OCI-LY3 (cell line): ENCODE measurements at regions not wholly inside any gene's neighbourhood (a gene's known extent, or its start where the extent isn't known, plus 50 kb on each side); places are given as distances from the start of the nearest gene placed in this dataset.

Experiments used
- H2AFZ ChIP-seq: fragments of 200-600, 300-600 bp; shearing (Covaris generic); 2 replicates; pipeline ENCODE4 v1.6.0; 2014; ENCODE audit warnings: antibody characterized with exemption, low read depth, low read length
- H3K27ac ChIP-seq: fragments of 200-600, 300-600 bp; sonication (generic); 2 replicates; pipeline ENCODE4 v1.5.1; 2014; ENCODE audit warnings: mild to moderate bottlenecking, low read length, moderate library complexity, mixed read lengths
- H3K27me3 ChIP-seq: fragments of 200-600, 300-600 bp; sonication (generic); 2 replicates; pipeline ENCODE4 v1.6.1; 2014; ENCODE audit warnings: low read depth, low read length, mixed read lengths
- H3K36me3 ChIP-seq: fragments of 200-600, 300-600 bp; sonication (generic); replicated peaks from 2 replicates; pipeline ENCODE3; 2014; ENCODE audit warnings: low read depth, low read length, mixed read lengths
- H3K4me1 ChIP-seq: fragments of 300-600, 200-600 bp; sonication (generic); 2 replicates; pipeline ENCODE4 v1.6.1; 2014; ENCODE audit warnings: low read length, mixed read lengths
- H3K4me2 ChIP-seq: fragments of 200-600, 300-600 bp; sonication (generic); 2 replicates; pipeline ENCODE4 v1.6.1; 2014; ENCODE audit warnings: low read length, mixed read lengths
- H3K4me3 ChIP-seq: fragments of 300-600, 200-600 bp; sonication (generic); 2 replicates; pipeline ENCODE4 v1.5.1; 2014; ENCODE audit warnings: antibody characterized with exemption, mild to moderate bottlenecking, low read length, moderate library complexity
- H3K79me2 ChIP-seq: fragments of 300-600, 200-600 bp; shearing (Covaris generic); 2 replicates; pipeline ENCODE4 v1.6.1; 2014; ENCODE audit warnings: mild to moderate bottlenecking, low read length, mixed read lengths
- H3K9ac ChIP-seq: fragments of 300-600, 200-600 bp; shearing (Covaris generic); 2 replicates; pipeline ENCODE4 v1.6.0; 2014; ENCODE audit warnings: mild to moderate bottlenecking, low read length, moderate library complexity
- H3K9me3 ChIP-seq: fragments of 200-600, 300-600 bp; shearing (Covaris generic); 2 replicates; pipeline ENCODE4 v1.6.1; 2014; ENCODE audit warnings: low read length, mixed read lengths; ENCODE audit not compliant: insufficient read depth
- H4K20me1 ChIP-seq: fragments of 200-600, 300-600 bp; sonication (generic); 2 replicates; pipeline ENCODE4 v1.6.1; 2016; ENCODE audit warnings: low read length, mixed read lengths; ENCODE audit not compliant: insufficient read depth
- EZH2phosphoT487 ChIP-seq: fragments of 200-600 bp; shearing (Covaris generic); IDR thresholded peaks from 2 replicates; pipeline ENCODE4 v1.6.1; 2018; ENCODE audit warnings: antibody characterized with exemption, mixed run types, low read depth
- TF ChIP-seq, protein P1 (sequence below): fragments of 200-600, 300-600 bp; sonication (generic); IDR thresholded peaks from 2 replicates; pipeline ENCODE4 v1.5.1; 2014; ENCODE audit warnings: antibody characterized with exemption, low read length, low read depth

DNA sequence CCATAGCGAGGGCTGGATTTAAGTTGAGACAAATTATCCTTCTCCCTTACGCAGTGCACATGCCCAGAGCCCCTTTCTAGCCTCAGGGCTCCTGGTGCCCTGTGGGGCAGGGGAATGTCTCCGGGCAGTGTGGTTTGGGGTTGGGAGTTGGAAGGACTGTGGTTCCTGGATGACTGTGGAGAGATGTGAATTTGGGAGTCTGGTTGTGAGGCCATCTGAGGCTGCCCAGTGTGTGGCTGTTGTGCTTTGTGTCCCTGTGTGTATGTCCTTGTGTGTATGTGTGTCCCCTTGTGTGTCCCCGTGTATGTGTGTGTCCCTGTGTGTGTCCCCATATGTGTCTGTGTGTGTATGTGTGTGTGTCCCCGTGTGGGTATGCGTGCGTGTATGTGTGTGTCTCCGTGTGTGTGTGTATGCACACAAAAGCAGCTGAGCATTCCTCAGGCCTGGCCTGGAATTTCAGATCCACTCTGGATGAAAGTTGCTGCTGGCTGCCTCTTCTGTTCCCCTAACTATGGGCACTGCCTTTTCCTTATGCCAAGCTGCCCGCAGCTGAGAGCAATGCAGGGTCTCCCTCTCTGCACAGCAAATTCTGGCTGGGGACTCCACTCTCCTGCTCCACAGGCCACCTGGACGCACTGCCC, 65.4 kb downstream of the UBIAD1 start:
- H3K27ac ChIP-seq: no peak overlapping the region
- no peaks in the 10 kb centered on the region for H3K36me3 ChIP-seq
- H3K4me2 ChIP-seq: no peak overlapping the region
- H3K4me3 ChIP-seq: no peak overlapping the region
- H3K27me3 ChIP-seq: peaks cover 18% of the 10 kb centered on the region
- H2AFZ ChIP-seq: no peak overlapping the region
- TF ChIP-seq EZH2phosphoT487: no peak
- H3K9ac ChIP-seq: no peak overlapping the region
- no peaks in the 10 kb centered on the region for H3K9me3 ChIP-seq
- no peaks in the 10 kb centered on the region for H3K79me2 ChIP-seq
- H3K4me1 ChIP-seq: peaks cover 19% of the 10 kb centered on the region
- H4K20me1 ChIP-seq: no peaks in the 10 kb centered on the region

DNA sequence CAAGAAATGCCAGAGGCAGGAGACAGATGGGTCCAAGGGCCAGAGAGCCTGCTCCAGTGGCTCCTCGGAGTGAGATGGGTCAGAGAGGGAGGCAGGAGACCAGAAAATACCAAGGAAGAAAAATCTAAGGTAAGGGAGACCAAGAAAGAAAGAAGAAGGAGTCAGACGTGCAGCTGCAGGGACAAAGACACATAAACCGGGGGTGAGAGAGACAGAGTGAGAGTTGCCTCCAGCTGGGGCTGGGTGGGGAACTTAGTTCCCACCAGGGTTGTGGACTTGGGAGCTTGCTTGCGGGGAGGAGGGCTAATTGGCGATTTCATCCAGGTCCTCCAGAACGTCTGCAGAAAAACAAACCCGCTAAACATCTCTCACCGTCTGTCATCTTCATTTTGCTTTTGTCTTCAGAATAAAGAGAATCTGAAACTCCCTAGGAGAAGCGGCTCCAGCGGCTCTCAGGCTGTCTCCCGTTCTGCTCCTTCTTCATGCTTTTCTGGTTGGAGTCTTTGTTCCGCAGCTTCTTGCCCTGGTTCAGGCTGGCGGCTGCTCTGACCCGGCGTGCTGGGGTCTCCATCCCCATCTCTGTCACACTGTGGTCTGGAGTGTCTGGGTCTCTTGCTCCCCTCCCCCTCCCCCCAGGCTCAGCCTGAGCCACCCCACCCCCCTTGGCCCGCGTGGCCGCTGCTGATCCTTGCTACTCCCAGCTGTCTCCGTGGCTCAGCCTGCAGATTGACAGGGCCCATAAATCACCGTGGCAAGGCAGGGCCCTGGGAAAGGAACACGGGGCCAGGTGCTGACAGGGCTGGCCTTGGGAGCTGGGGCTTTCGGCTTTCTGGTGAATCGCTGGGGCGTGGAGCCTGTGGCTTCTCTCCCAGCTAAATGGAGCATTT, 66.6 kb downstream of the UBIAD1 start:
- no peak overlapping the region for H3K9ac ChIP-seq
- TF ChIP-seq EZH2phosphoT487: no peak
- TF ChIP-seq, protein P1, sequence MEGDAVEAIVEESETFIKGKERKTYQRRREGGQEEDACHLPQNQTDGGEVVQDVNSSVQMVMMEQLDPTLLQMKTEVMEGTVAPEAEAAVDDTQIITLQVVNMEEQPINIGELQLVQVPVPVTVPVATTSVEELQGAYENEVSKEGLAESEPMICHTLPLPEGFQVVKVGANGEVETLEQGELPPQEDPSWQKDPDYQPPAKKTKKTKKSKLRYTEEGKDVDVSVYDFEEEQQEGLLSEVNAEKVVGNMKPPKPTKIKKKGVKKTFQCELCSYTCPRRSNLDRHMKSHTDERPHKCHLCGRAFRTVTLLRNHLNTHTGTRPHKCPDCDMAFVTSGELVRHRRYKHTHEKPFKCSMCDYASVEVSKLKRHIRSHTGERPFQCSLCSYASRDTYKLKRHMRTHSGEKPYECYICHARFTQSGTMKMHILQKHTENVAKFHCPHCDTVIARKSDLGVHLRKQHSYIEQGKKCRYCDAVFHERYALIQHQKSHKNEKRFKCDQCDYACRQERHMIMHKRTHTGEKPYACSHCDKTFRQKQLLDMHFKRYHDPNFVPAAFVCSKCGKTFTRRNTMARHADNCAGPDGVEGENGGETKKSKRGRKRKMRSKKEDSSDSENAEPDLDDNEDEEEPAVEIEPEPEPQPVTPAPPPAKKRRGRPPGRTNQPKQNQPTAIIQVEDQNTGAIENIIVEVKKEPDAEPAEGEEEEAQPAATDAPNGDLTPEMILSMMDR: no peak
- no peak overlapping the region for H3K4me3 ChIP-seq
- H3K36me3 ChIP-seq: no peaks in the 10 kb centered on the region
- no peaks in the 10 kb centered on the region for H3K9me3 ChIP-seq
- no peaks in the 10 kb centered on the region for H3K79me2 ChIP-seq
- no peak overlapping the region for H2AFZ ChIP-seq
- H3K4me1 ChIP-seq: peaks cover 18% of the 10 kb centered on the region
- H3K27me3 ChIP-seq: peaks cover 18% of the 10 kb centered on the region
- H3K27ac ChIP-seq: no peak overlapping the region
- no peaks in the 10 kb centered on the region for H4K20me1 ChIP-seq
- H3K4me2 ChIP-seq: no peak overlapping the region

GRCh38 chr1:11340233-11340632, 67.2 kb downstream of the UBIAD1 start:
- no peak overlapping the region for H3K4me3 ChIP-seq
- H3K4me2 ChIP-seq: no peak overlapping the region
- H3K9me3 ChIP-seq: no peaks in the 10 kb centered on the region
- no peaks in the 10 kb centered on the region for H4K20me1 ChIP-seq
- H3K4me1 ChIP-seq: peaks cover 12% of the 10 kb centered on the region
- no peaks in the 10 kb centered on the region for H3K79me2 ChIP-seq
- H3K36me3 ChIP-seq: no peaks in the 10 kb centered on the region
- no peak overlapping the region for H3K9ac ChIP-seq
- no peak overlapping the region for H2AFZ ChIP-seq
- no peak overlapping the region for H3K27ac ChIP-seq
- TF ChIP-seq, protein P1: no peak
- no peak for TF ChIP-seq EZH2phosphoT487
- peaks cover 18% of the 10 kb centered on the region for H3K27me3 ChIP-seq

DNA sequence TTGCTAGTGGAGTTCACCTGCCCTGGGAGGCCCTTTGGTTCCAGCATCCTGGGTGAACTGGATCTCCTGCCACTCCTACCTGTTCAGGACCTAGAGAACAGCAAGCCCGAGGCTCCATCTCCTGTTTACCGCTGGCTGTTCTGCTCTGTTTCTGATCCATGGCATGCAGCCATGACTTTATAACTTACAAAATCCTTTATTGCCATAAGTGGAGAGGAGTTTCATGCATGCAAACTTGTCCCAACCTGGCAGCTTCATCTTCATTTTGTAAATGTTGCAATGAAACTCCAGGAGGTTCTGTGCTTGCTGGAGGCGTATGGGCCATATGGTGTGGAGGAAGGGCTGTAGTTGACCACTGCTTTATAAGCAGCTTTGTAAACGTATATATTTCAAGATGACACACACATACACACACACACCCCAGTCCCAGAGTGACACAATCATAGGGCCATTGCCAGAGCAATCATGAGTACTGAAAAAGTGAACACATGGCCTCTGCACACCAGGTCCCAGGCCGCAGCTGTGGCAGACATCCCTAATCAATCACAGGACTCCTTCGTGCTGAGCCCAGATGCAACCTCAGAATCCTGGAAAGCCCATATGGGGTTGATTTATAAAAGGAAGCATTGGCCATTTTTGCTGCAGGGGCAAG, 69.0 kb downstream of the UBIAD1 start:
- peaks cover 18% of the 10 kb centered on the region for H3K27me3 ChIP-seq
- H3K9me3 ChIP-seq: no peaks in the 10 kb centered on the region
- no peaks in the 10 kb centered on the region for H3K4me1 ChIP-seq
- no peak for TF ChIP-seq EZH2phosphoT487
- TF ChIP-seq, protein P1: no peak
- no peaks in the 10 kb centered on the region for H3K79me2 ChIP-seq
- no peak overlapping the region for H3K4me3 ChIP-seq
- H3K36me3 ChIP-seq: no peaks in the 10 kb centered on the region
- H2AFZ ChIP-seq: no peak overlapping the region
- H4K20me1 ChIP-seq: no peaks in the 10 kb centered on the region
- H3K9ac ChIP-seq: no peak overlapping the region
- no peak overlapping the region for H3K27ac ChIP-seq
- H3K4me2 ChIP-seq: no peak overlapping the region
